Activated CD8-positive, alpha-beta T cell treated with anti-CD3 and anti-CD28 coated beads for 36 hours (primary cell): ENCODE measurements at regions not wholly inside any gene's neighbourhood (a gene's known extent, or its start where the extent isn't known, plus 50 kb on each side); places are given as distances from the start of the nearest gene placed in this dataset.

Experiments used
- ATAC-seq: fragments of 200-7000 bp; cut with Tn5 transposase; one replicate; pipeline ENCODE4 v1.10.0; 2021; ENCODE audit warnings: mild to moderate bottlenecking, moderate library complexity
- CTCF ChIA-PET: fragments of 350-600 bp; sonication (Branson Sonifier 250); formaldehyde crosslinking; loops from one replicate; lab custom pipeline; 2021; ENCODE audit warnings: antibody characterized with exemption; lab: Charles Lee
- POLR2A ChIA-PET: fragments of 350-600 bp; sonication (Branson Sonifier 250); formaldehyde crosslinking; loops from one replicate; lab custom pipeline; 2021; ENCODE audit warnings: antibody characterized with exemption; lab: Charles Lee
- DNase-seq: peaks from one replicate; pipeline ENCODE4 v3.0.0-alpha.2; 2020
- H3K27ac Mint-ChIP-seq: one replicate; pipeline ENCODE4 v1.8.0; 2021; ENCODE audit warnings: mild to moderate bottlenecking, mixed read lengths
- H3K27me3 Mint-ChIP-seq: one replicate; pipeline ENCODE4 v1.8.0; 2021; ENCODE audit warnings: mixed read lengths
- H3K36me3 Mint-ChIP-seq: one replicate; pipeline ENCODE4 v1.8.0; 2021; ENCODE audit warnings: low read depth, mixed read lengths
- H3K4me1 Mint-ChIP-seq: one replicate; pipeline ENCODE4 v1.8.0; 2021; ENCODE audit warnings: low read depth, mixed read lengths
- H3K4me3 Mint-ChIP-seq: one replicate; pipeline ENCODE4 v1.8.0; 2021; ENCODE audit warnings: mild to moderate bottlenecking, moderate library complexity, mixed read lengths
- H3K9me3 Mint-ChIP-seq: one replicate; pipeline ENCODE4 v1.8.0; 2021; ENCODE audit warnings: mixed read lengths
- CTCF ChIP-seq: fragments of 200-600 bp; IDR thresholded peaks from one replicate; pipeline ENCODE4 v1.8.0; 2022; ENCODE audit warnings: antibody characterized with exemption, mild to moderate bottlenecking
- intact Hi-C: fragments of 100-400 bp; cut with micrococcal nuclease; formaldehyde crosslinking; loops from one replicate; pipeline ENCODE4 v1.10.0; 2022

- H3K27me3 Mint-ChIP-seq: no peaks in the 10 kb centered on the region
- H3K36me3 Mint-ChIP-seq: no peaks in the 10 kb centered on the region
- TF ChIP-seq CTCF: no peak
- intact Hi-C loops: no loop called here
- no peaks in the 10 kb centered on the region for H3K4me1 Mint-ChIP-seq
- no peaks in the 10 kb centered on the region for H3K9me3 Mint-ChIP-seq
- no peak overlapping the region for H3K27ac Mint-ChIP-seq
- ChIA-PET CTCF (no interaction called here), POLR2A (no interaction called here)
- no peak for ATAC-seq
- no peak overlapping the region for H3K4me3 Mint-ChIP-seq
- DNase-seq: no peak
Observed at GRCh38 chr2:18911416-18911815, 322.0 kb upstream of the NT5C1B start.

GRCh38 chr2:18910843-18911242, 321.5 kb upstream of the NT5C1B start:
- Mint-ChIP-seq H3K9me3 (no peaks in the 10 kb centered on the region), H3K27ac (no peak overlapping the region), H3K4me3 (no peak overlapping the region), H3K36me3 (no peaks in the 10 kb centered on the region), H3K27me3 (no peaks in the 10 kb centered on the region), H3K4me1 (no peaks in the 10 kb centered on the region)
- ATAC-seq (no peak), DNase-seq (no peak)
- intact Hi-C loops: no loop called here
- CTCF ChIA-PET: no interaction called here
- TF ChIP-seq CTCF: no peak
- POLR2A ChIA-PET: no interaction called here

GRCh38 chr2:18907937-18908336, 318.6 kb upstream of the NT5C1B start:
- ChIA-PET POLR2A (no interaction called here), CTCF (no interaction called here)
- H3K9me3 Mint-ChIP-seq: peaks cover 2% of the 10 kb centered on the region
- H3K27me3 Mint-ChIP-seq: no peaks in the 10 kb centered on the region
- H3K27ac Mint-ChIP-seq: no peak overlapping the region
- ATAC-seq: no peak
- H3K4me1 Mint-ChIP-seq: peaks cover 2% of the 10 kb centered on the region
- DNase-seq: no peak
- no peaks in the 10 kb centered on the region for H3K36me3 Mint-ChIP-seq
- H3K4me3 Mint-ChIP-seq: no peak overlapping the region
- intact Hi-C loops: no loop called here
- no peak for TF ChIP-seq CTCF

- peaks cover 2% of the 10 kb centered on the region for H3K9me3 Mint-ChIP-seq
- no peaks in the 10 kb centered on the region for H3K27me3 Mint-ChIP-seq
- no peak for TF ChIP-seq CTCF
- intact Hi-C loops: no loop called here
- H3K4me1 Mint-ChIP-seq: peaks cover 2% of the 10 kb centered on the region
- H3K36me3 Mint-ChIP-seq: no peaks in the 10 kb centered on the region
- no peak for DNase-seq
- no peak overlapping the region for H3K27ac Mint-ChIP-seq
- ATAC-seq: no peak
- CTCF ChIA-PET: no interaction called here
- POLR2A ChIA-PET: no interaction called here
- H3K4me3 Mint-ChIP-seq: no peak overlapping the region
Observed at GRCh38 chr2:18907508-18907907, 318.1 kb upstream of the NT5C1B start.

GRCh38 chr2:18903750-18904149, 314.4 kb upstream of the NT5C1B start:
- no peak for DNase-seq
- no peak for ATAC-seq
- H3K27me3 Mint-ChIP-seq: no peaks in the 10 kb centered on the region
- no peaks in the 10 kb centered on the region for H3K36me3 Mint-ChIP-seq
- peaks cover 2% of the 10 kb centered on the region for H3K4me1 Mint-ChIP-seq
- CTCF ChIA-PET: no interaction called here
- H3K4me3 Mint-ChIP-seq: no peak overlapping the region
- intact Hi-C loops: no loop called here
- peaks cover 2% of the 10 kb centered on the region for H3K9me3 Mint-ChIP-seq
- no peak for TF ChIP-seq CTCF
- H3K27ac Mint-ChIP-seq: no peak overlapping the region
- POLR2A ChIA-PET: no interaction called here
